ENCODE measurements at regions not wholly inside any gene's neighbourhood (a gene's known extent, or its start where the extent isn't known, plus 50 kb on each side); places are given as distances from the start of the nearest gene placed in this dataset.

GRCh38 chr7:88565401-88565800 is 194.1 kb upstream of the ZNF804B start:
- H3K56ac ChIP-seq (replicated peaks; ENCODE audit: insufficient read length, low read depth, low read length), result no peak overlapping the region
- no peak overlapping the region for H2AK5ac ChIP-seq (ENCODE audit: low read depth, low read length)
- H3K27ac ChIP-seq (ENCODE audit: low read depth, low read length), result no peak overlapping the region
- H2BK12ac ChIP-seq (ENCODE audit: low read depth, low read length), result no peak overlapping the region
- no peak overlapping the region for H3K4me3 ChIP-seq (ENCODE audit: extremely low read depth in 1 of 4, insufficient read depth in 2 of 4, low read depth in 3 of 4, low read length in 4 of 4)
- H3K23me2 ChIP-seq (ENCODE audit: low read depth, low read length), result no peaks in the 10 kb centered on the region
- no peaks in the 10 kb centered on the region for H3K9me3 ChIP-seq (ENCODE audit: insufficient read depth in 2 of 2, low read depth in 1 of 2, low read length in 1 of 2)
- H3K18ac ChIP-seq (ENCODE audit: extremely low read depth, low read length), result no peak overlapping the region
- FAIRE-seq (no peak), DNase-seq (ENCODE audit: low read depth in 1 of 2, low spot score in 2 of 2) (no peak)
- no peak overlapping the region for H2AFZ ChIP-seq (ENCODE audit: low read length)
- H3K4ac ChIP-seq (replicated peaks; ENCODE audit: insufficient read length, low read depth, low read length), result no peak overlapping the region
- peaks cover 2 to 7% (median 4%) of the 10 kb centered on the region in 4 experiments; a peak in 4 of 7 replicates for H3K4me1 ChIP-seq (replicated peaks in 1 of 4; ENCODE audit: control insufficient read depth in 3 of 4, insufficient read depth in 4 of 4, low read length in 3 of 4)
- no peak overlapping the region for H3K4me2 ChIP-seq (ENCODE audit: insufficient read depth in 1 of 2, low read depth in 2 of 2, low read length in 2 of 2)
- no peak overlapping the region for H2BK15ac ChIP-seq (ENCODE audit: low read length)
- H2BK20ac ChIP-seq (ENCODE audit: low read length), result no peak overlapping the region
- H3K79me2 ChIP-seq (ENCODE audit: control insufficient read depth in 1 of 2, insufficient read depth in 2 of 2, low read length in 2 of 2), result no peaks in the 10 kb centered on the region
- no peak overlapping the region for H4K8ac ChIP-seq (ENCODE audit: extremely low read depth, insufficient read depth, low read length)
- no peak overlapping the region for H4K5ac ChIP-seq (ENCODE audit: insufficient read length, low read depth, low read length)
- H3K14ac ChIP-seq (ENCODE audit: insufficient read length), result no peak overlapping the region
- ChIA-PET CTCF (ENCODE audit: partially characterized antibody) (interaction anchor here (0.7 to 2.7 kb wide), 3 partner anchors 18 to 345 kb away, joined by 3 to 8 read pairs (median 3); no protein-coding TSS in a partner anchor), POLR2A (ENCODE audit: partially characterized antibody) (no interaction called here)
- H4K91ac ChIP-seq (replicated peaks; ENCODE audit: insufficient read length, low read length), result no peak overlapping the region
- no peak overlapping the region for H3K9ac ChIP-seq (replicated peaks in 1 of 4; ENCODE audit: extremely low read depth in 1 of 4, low read depth in 3 of 4, low read length in 3 of 4)
- H2BK120ac ChIP-seq (replicated peaks; ENCODE audit: low read depth, low read length), result no peak overlapping the region
- H3K23ac ChIP-seq (ENCODE audit: insufficient read length), result no peak overlapping the region
- 98% methylated on average over 9 of the region's 9 CpGs; no CpG with 5 or more reads in 1 of the 2 experiments for WGBS, 2 experiments (ENCODE audit: extremely low coverage in 1 of 2, insufficient coverage in 1 of 2, insufficient read length in 1 of 2, insufficient replicate concordance in 2 of 2, low coverage in 1 of 2, low lambda C conversion rate in 2 of 2, missing lambda C conversion rate in 1 of 2)
- H2BK5ac ChIP-seq (ENCODE audit: low read depth, low read length), result no peak overlapping the region
- H3K36me3 ChIP-seq (ENCODE audit: control insufficient read depth in 2 of 4, insufficient read depth in 4 of 4, low read length in 3 of 4), result no peaks in the 10 kb centered on the region
- no peaks in the 10 kb centered on the region for H3K27me3 ChIP-seq (replicated peaks in 1 of 4; ENCODE audit: control insufficient read depth in 3 of 4, extremely low read depth in 1 of 4, insufficient read depth in 3 of 4, low read length in 3 of 4)
- no peaks in the 10 kb centered on the region for H4K20me1 ChIP-seq (replicated peaks in 1 of 2; ENCODE audit: control insufficient read depth in 1 of 2, insufficient read depth in 2 of 2, low read length in 2 of 2)
- H3K79me1 ChIP-seq (ENCODE audit: low read depth, low read length), result no peaks in the 10 kb centered on the region
- TF ChIP-seq EZH2 (IDR thresholded peaks at IDR 0.05; ENCODE audit: low read depth, low read length, severe bottlenecking) (no peak), ATF3 (IDR thresholded peaks at IDR 0.05; ENCODE audit: insufficient read depth, low read depth, low read length) (no peak), NANOG (IDR thresholded peaks at IDR 0.05; ENCODE audit: insufficient read depth, low read depth, low read length, poor library complexity, severe bottlenecking) (no peak), CEBPB (IDR thresholded peaks at IDR 0.05; ENCODE audit: low read depth, low read length) (no peak), TBP (IDR thresholded peaks at IDR 0.05; ENCODE audit: low read depth, low read length) (no peak), CTBP2 (IDR thresholded peaks at IDR 0.05; ENCODE audit: borderline replicate concordance, insufficient read depth, insufficient read length, low read length) (no peak)
